NCI-H69 (cell line): ENCODE measurements at regions not wholly inside any gene's neighbourhood (a gene's known extent, or its start where the extent isn't known, plus 50 kb on each side); places are given as distances from the start of the nearest gene placed in this dataset.
"Not testable (repeated sequence)": the region's sequence is repeated elsewhere in the genome, so short reads cannot be mapped to it uniquely, and the experiment has no call there.

Experiments
- DNase-seq: peaks from one replicate; lab custom pipeline; 2025; lab: John Stamatoyannopoulos, UW

GRCh38 chrX:36650622-36651021 is 357.5 kb upstream of the FAM47C start:
- no peak for DNase-seq

GRCh38 chrX:36683507-36683906 is 324.7 kb upstream of the FAM47C start:
- no peak for DNase-seq

GRCh38 chrX:36684053-36684452 is 324.1 kb upstream of the FAM47C start:
- DNase-seq = no peak

- no peak for DNase-seq
Observed at GRCh38 chrX:36721990-36722389, 286.2 kb upstream of the FAM47C start.

GRCh38 chrX:36753602-36754001 is 254.6 kb upstream of the FAM47C start:
- DNase-seq = no peak

- DNase-seq = no peak
Observed at GRCh38 chrX:36787752-36788151, 220.4 kb upstream of the FAM47C start.

GRCh38 chrX:36803151-36803550 is 205.0 kb upstream of the FAM47C start:
- no peak for DNase-seq

- no peak for DNase-seq
Observed at GRCh38 chrX:36804066-36804465, 204.1 kb upstream of the FAM47C start.

GRCh38 chrX:36844857-36845256 is 163.3 kb upstream of the FAM47C start:
- no peak for DNase-seq

GRCh38 chrX:36847496-36847895 is 160.7 kb upstream of the FAM47C start:
- no peak for DNase-seq

GRCh38 chrX:36849407-36849806 is 158.8 kb upstream of the FAM47C start:
- DNase-seq = no peak

- no peak for DNase-seq
Observed at GRCh38 chrX:36856849-36857248, 151.3 kb upstream of the FAM47C start.

GRCh38 chrX:36859231-36859630 is 148.9 kb upstream of the FAM47C start:
- DNase-seq = no peak

GRCh38 chrX:36861601-36862000 is 146.6 kb upstream of the FAM47C start:
- DNase-seq = no peak

- DNase-seq = peak; percentile 2
Observed at GRCh38 chrX:36867143-36867542, 141.0 kb upstream of the FAM47C start.

- DNase-seq = no peak
Observed at GRCh38 chrX:36868592-36868991, 139.6 kb upstream of the FAM47C start.

GRCh38 chrX:36869457-36869856 is 138.7 kb upstream of the FAM47C start:
- DNase-seq = no peak

GRCh38 chrX:36897690-36898089 is 110.5 kb upstream of the FAM47C start:
- DNase-seq = no peak

GRCh38 chrX:36898301-36898700 is 109.9 kb upstream of the FAM47C start:
- DNase-seq = no peak

- DNase-seq = not testable (repeated sequence)
Observed at GRCh38 chrX:36904561-36904960, 103.6 kb upstream of the FAM47C start.

- DNase-seq = peak; percentile 5
Observed at GRCh38 chrX:36908801-36909675, 99.1 kb upstream of the FAM47C start.

GRCh38 chrX:36909676-36910030 is 98.5 kb upstream of the FAM47C start:
- DNase-seq = no peak

GRCh38 chrX:36913551-36913950 is 94.6 kb upstream of the FAM47C start:
- DNase-seq = no peak

- no peak for DNase-seq
Observed at GRCh38 chrX:36916941-36917340, 91.2 kb upstream of the FAM47C start.
